HG02610 (cell line): ENCODE measurements at regions not wholly inside any gene's neighbourhood (a gene's known extent, or its start where the extent isn't known, plus 50 kb on each side); places are given as distances from the start of the nearest gene placed in this dataset.

Experiments
- ATAC-seq: cut with Tn5 transposase; IDR thresholded peaks from one replicate; pipeline ENCODE4 v1.9.1; 2021; ENCODE audit warnings: mild to moderate bottlenecking, moderate library complexity; ENCODE audit not compliant: unreplicated experiment

- ATAC-seq: no peak
Observed at GRCh38 chr18:67301592-67301991, 214.9 kb downstream of the DSEL start.

- ATAC-seq: no peak
Observed at GRCh38 chr18:67300498-67300897, 216.0 kb downstream of the DSEL start.

GRCh38 chr18:67292814-67293213 lies 223.7 kb downstream of the DSEL start:
- ATAC-seq: no peak

GRCh38 chr18:67290421-67290820 lies 226.1 kb downstream of the DSEL start:
- ATAC-seq: no peak

- no peak for ATAC-seq
Observed at GRCh38 chr18:67285583-67285982, 230.9 kb downstream of the DSEL start.

GRCh38 chr18:67282796-67283195 lies 233.7 kb downstream of the DSEL start:
- no peak for ATAC-seq

GRCh38 chr18:67281746-67282145 lies 234.8 kb downstream of the DSEL start:
- no peak for ATAC-seq

GRCh38 chr18:67280486-67281242 lies 235.9 kb downstream of the DSEL start:
- ATAC-seq: no peak

GRCh38 chr18:67279988-67280387 lies 236.5 kb downstream of the DSEL start:
- ATAC-seq: no peak

- no peak for ATAC-seq
Observed at GRCh38 chr18:67278984-67279383, 237.5 kb downstream of the DSEL start.

- ATAC-seq: no peak
Observed at GRCh38 chr18:67276638-67277037, 239.9 kb downstream of the DSEL start.

GRCh38 chr18:67273288-67273687 lies 243.2 kb downstream of the DSEL start:
- no peak for ATAC-seq

GRCh38 chr18:67269206-67269605 lies 247.3 kb downstream of the DSEL start:
- no peak for ATAC-seq

GRCh38 chr18:67268530-67268929 lies 248.0 kb downstream of the DSEL start:
- no peak for ATAC-seq

GRCh38 chr18:67266246-67267237 lies 250.0 kb downstream of the DSEL start:
- no peak for ATAC-seq

GRCh38 chr18:67265464-67266245 lies 250.9 kb downstream of the DSEL start:
- no peak for ATAC-seq

- ATAC-seq: no peak
Observed at GRCh38 chr18:67261931-67262552, 254.5 kb downstream of the DSEL start.

GRCh38 chr18:67260841-67261240 lies 255.7 kb downstream of the DSEL start:
- ATAC-seq: no peak

GRCh38 chr18:67250776-67251424 lies 265.6 kb downstream of the DSEL start:
- ATAC-seq: no peak
